ENCODE measurements at regions not wholly inside any gene's neighbourhood (a gene's known extent, or its start where the extent isn't known, plus 50 kb on each side); places are given as distances from the start of the nearest gene placed in this dataset.
"Not testable (repeated sequence)": the region's sequence is repeated elsewhere in the genome, so short reads cannot be mapped to it uniquely, and the experiment has no call there.

DNA sequence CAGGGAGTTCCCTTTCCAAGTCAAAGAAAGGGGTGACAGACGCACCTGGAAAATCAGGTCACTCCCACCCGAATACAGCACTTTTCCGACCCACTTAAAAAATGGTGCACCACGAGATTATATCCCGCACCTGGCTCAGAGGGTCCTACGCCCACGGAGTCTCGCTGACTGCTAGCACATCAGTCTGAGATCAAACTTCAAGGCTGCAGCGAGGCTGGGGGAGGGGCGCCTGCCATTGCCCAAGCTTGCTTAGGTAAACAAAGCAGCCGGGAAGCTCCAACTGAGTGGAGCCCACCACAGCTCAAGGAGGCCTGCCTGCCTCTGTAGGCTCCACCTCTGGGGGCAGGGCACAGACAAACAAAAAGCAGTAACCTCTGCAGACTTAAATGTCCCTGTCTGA, 277.8 kb upstream of the ARHGAP42 start:
- DNase-seq (ENCODE audit: extremely low spot score, insufficient read length, low read depth); FAIRE-seq: not testable (repeated sequence)

DNA sequence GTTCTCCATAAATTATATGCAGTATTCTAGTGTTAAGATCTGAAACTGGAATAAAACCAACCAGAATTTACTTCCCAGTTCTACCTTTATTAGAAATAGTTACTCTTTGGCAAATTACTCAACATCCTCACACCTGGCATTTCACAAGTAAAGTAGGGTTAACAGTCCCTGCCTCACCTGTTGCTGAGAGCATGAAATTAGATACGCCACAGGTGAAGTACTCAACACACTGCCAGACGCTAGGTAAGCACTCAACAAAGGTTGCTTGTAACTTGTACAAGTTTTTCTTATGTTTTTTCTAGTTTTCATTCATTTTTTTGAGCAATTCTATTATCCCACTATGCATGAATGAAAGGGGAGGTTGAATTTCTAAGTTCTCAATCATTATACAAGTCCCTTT, 267.6 kb upstream of the ARHGAP42 start:
- DNase-seq (ENCODE audit: extremely low spot score, insufficient read length, low read depth): no peak

GRCh38 chr11:100434821-100435641, 252.1 kb upstream of the ARHGAP42 start:
- DNase-seq (ENCODE audit: extremely low spot score, insufficient read length, low read depth): no peak
- FAIRE-seq: no peak

More for the DNA sequence above, 267.6 kb upstream of the ARHGAP42 start:
- no peak for FAIRE-seq

DNA sequence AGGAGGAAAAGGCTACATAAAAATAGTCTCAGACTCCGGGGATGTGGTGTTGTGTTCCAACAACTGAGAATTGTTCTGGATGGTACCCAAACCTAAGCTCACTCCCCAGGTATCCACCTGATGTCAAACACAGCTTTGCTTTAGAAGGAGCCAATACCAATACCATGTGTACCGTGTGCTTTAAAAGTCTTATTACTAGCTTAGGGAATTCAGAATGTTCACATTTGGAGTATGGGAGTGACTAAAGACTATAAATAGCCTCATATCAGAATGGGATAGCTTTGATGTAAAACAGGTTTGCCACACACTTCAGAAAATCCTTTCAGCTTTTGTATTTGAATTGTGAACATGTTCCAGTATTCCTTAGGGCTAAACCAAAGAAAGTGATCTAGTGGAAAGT, 248.7 kb upstream of the ARHGAP42 start:
- FAIRE-seq (no peak), DNase-seq (ENCODE audit: extremely low spot score, insufficient read length, low read depth) (no peak)

- DNase-seq (ENCODE audit: extremely low spot score, insufficient read length, low read depth) (no peak), FAIRE-seq (no peak)
These were observed 246.0 kb upstream of the ARHGAP42 start for GRCh38 chr11:100441086-100441485.

DNA sequence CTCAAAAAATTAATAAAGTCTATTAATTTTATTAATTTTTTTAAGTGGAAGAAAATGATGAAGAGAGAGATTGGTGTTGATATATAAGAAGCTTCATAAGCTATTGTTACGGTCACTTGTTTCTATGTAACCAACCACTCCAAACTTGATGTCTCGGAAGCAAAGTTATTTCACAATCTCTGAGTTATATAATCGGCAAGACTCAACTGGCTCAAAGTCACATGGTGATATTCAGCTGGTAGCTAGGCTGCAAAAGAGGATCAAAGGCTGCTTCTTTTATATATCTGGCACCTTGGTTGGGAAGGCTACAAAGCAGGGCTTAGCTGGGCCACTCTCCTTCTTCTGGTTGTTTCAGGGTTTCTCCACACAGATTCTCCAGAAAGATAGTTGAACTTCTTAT, 245.1 kb upstream of the ARHGAP42 start:
- FAIRE-seq (no peak), DNase-seq (ENCODE audit: extremely low spot score, insufficient read length, low read depth) (no peak)

DNA sequence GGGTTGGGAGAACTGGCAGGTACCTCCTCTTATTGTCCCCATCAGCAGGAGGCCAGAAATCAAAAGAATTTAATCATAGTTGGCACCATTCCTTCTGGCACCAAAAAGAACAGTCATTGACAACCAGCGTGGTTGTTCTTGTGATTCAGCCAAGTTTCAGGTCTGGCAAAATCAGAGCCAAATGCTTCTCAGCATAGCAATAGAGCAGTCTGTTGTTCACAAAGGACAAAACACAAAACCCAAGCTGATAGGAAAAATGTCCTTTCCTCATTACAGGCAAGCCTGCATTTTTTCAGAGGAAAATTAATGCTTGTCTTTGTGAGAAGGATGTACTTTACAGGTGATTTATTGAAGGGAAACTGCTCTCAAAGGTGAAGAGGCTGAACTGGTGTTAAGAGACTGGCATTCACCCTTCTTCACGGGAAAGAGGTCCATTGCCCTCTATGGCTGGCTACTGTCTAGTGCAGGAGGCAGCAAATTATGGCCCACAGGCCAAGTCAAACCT, 241.8 kb upstream of the ARHGAP42 start:
- DNase-seq (ENCODE audit: extremely low spot score, insufficient read length, low read depth) (no peak), FAIRE-seq (no peak)

- FAIRE-seq; DNase-seq (ENCODE audit: extremely low spot score, insufficient read length, low read depth): not testable (repeated sequence)
These were observed 235.2 kb upstream of the ARHGAP42 start for GRCh38 chr11:100451801-100452460.

DNA sequence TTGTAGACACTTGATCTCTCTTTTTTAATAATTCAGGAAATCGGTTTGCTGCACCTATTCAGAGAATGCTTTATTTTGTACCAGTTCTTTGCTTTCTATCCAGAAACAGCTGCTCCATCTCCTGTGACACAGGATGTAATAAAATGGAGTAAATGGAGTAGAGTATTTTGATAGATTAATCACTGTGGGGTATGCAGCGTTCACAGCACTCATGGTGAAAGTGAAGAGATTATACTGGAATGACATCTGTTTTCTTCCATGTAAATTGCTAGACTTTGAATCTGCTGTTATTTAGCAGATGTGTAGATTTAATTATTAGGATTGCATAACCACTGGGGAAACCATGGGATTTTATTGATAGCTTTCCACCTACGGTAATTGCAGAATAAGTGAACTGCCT, 227.3 kb upstream of the ARHGAP42 start:
- DNase-seq (ENCODE audit: extremely low spot score, insufficient read length, low read depth) (no peak), FAIRE-seq (no peak)

DNA sequence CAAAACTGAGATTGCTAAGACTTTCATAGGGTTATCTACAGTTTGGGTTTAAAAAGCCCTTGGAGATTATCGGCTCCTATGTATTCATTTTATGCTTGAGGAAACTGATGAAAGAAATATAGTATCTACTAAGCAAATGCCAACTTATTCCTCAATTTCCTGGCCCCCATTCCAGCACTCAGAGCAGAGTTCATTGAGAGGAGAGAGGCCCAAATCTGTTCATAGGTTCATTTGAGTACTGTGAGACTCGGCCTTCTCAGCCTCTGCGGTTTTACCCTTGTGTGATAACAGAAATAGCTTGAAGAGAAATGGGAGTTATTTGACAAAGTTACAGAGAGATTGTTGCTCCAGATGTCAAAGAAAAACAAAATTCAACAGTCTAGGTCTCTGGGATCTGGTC, 226.7 kb upstream of the ARHGAP42 start:
- FAIRE-seq: no peak
- no peak for DNase-seq (ENCODE audit: extremely low spot score, insufficient read length, low read depth)

DNA sequence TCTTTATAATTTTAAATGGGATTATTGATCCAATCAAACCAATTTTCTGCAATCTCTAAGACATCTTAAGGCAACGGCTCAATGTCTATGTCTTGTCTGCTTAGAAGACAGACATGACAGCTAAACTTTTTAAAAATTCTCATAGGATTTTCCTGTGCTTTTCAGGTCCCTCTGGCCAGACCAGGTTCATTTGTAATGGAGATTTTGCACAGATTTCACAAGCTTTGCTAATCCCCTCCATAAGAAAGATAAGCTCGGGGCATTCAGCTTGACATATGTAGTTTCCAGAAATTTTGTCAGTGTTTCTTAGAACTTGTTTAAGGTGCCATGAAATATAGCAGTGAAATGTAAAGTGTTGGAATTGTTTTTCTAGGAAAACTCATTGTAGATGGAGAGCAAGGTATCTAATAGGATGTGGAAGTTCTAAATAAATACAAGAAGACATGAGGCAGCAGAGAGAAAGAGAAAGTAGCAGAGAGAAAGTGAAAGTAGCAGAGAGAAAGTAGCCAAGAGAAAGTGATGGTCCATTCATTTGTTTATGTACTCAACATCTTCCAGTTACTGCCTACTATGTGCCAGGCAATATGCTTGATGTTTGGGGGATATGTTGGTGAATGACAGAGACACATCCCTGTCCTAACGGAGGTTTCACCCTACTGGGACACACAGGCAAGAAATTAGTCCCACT, 219.1 kb upstream of the ARHGAP42 start:
- FAIRE-seq (no peak), DNase-seq (ENCODE audit: extremely low spot score, insufficient read length, low read depth) (no peak)

DNA sequence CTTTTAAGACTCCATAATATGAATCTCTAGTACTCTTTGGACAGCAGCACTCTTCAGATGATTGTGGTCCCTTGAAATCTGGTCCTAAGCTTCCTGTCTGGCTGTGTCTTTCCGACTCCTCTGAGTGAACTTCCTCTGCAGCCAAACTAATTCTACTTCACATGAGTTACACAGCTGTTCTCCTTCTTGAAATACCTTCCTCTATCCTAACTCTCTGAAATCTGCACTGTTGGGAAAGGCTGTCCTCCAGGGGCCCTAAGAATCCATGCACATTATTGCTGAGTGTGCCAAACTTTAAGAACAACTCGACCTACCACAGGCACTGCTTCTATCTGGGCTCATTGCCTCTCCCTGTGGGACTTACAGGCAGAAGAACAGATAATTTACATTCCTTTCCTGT, 217.3 kb upstream of the ARHGAP42 start:
- no peak for DNase-seq (ENCODE audit: extremely low spot score, insufficient read length, low read depth)

DNA sequence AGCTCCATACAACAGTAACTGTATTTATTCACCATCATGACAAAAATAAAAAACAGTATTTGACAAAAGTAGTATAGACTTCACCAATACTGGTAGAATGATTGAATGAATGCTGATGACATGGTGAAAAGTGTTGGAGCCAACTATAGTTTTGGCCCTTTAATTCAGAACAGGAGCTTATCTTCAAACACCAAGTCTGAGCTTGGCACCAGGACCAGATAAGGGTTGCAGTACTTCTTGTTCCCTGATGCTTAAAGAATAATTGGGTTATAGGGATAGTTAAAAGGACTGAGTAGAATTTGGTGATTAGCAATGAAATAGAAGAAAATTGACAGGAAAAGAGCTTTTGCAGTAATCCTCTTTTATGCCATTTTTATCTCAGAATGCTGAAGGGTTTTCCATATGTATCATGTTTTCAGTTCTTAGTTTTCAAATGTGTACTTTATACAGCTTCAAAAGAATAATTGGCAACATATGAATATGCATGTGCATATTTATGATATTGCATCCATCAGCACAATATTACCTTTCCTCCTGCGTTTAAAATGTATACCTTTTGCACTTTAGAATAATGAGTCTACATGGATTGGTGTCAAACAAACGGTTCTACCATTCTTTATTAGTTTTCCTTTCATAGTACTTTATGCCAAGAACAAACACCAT, 214.2 kb upstream of the ARHGAP42 start:
- DNase-seq (ENCODE audit: extremely low spot score, insufficient read length, low read depth) (no peak), FAIRE-seq (no peak)

More for the DNA sequence above, 217.3 kb upstream of the ARHGAP42 start:
- FAIRE-seq: no peak

GRCh38 chr11:100473390-100473740, 213.7 kb upstream of the ARHGAP42 start:
- no peak for DNase-seq (ENCODE audit: extremely low spot score, insufficient read length, low read depth)
- no peak for FAIRE-seq

DNA sequence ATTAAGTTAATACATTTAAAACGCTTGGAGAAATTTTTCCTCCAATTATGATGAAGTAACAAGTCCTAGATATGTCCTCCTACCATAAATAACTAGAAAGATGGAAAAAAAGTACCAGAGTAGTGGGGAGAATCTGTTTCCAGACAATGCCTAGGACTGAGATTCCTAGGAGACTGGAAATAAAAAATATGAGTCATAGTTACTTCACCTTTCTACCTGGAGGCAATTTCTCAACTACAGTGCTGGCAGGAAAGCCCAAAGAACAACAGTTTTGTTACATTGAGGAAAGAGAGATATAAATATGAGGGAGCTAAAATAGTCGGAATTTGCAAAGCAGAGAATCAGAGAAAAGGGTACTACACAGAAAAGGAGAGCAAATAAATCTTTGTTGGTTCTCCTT, 202.1 kb upstream of the ARHGAP42 start:
- FAIRE-seq: no peak

GRCh38 chr11:100498780-100499179, 188.3 kb upstream of the ARHGAP42 start:
- no peak for DNase-seq (ENCODE audit: extremely low spot score, insufficient read length, low read depth)
- FAIRE-seq: no peak

More for the DNA sequence above, 202.1 kb upstream of the ARHGAP42 start:
- DNase-seq (ENCODE audit: extremely low spot score, insufficient read length, low read depth): no peak

DNA sequence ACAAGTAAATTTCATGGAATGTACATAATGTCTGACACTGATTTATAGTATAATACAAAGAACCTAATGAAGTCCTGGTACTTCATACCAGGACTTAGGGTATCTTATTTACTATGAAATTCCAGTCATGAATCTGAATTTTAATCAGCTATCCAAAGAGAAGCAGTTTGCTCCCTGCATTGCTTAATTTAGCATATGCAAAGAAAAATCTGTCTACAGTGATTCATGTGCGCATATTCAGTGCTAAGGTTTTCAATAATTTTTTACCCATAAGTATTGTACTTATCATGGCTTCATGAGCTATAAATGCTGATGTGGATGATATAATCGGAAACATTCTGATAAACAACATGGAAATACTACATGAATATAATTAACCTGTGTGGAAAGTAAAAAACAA, 185.6 kb upstream of the ARHGAP42 start:
- FAIRE-seq (no peak), DNase-seq (ENCODE audit: extremely low spot score, insufficient read length, low read depth) (no peak)

GRCh38 chr11:100512475-100512874, 174.6 kb upstream of the ARHGAP42 start:
- no peak for FAIRE-seq

GRCh38 chr11:100515087-100515486, 172.0 kb upstream of the ARHGAP42 start:
- FAIRE-seq: no peak

More at GRCh38 chr11:100512475-100512874, 174.6 kb upstream of the ARHGAP42 start:
- DNase-seq (ENCODE audit: extremely low spot score, insufficient read length, low read depth): no peak

DNA sequence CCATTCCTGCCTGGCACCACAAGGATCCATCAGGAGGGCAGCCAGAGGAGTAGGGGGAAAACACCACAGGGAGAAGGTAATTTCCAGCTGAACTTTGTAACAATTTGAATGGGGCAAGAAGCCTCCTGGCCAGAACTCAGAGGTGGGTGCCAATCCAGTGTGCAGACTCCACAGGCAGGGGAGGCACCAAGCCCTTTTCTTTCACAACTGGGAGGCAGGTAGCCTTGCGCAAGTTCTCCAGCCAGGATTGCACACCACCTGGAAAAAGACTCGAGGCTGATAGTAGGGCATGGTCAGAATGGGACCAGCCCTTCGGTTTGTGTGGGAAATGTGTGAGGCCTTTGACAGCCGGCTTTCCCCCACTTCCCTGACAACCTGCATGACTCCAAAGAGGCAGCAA, 161.9 kb upstream of the ARHGAP42 start:
- DNase-seq (ENCODE audit: extremely low spot score, insufficient read length, low read depth) (no peak), FAIRE-seq (no peak)

More at GRCh38 chr11:100515087-100515486, 172.0 kb upstream of the ARHGAP42 start:
- DNase-seq (ENCODE audit: extremely low spot score, insufficient read length, low read depth): no peak
